HEK293 (cell line): ENCODE measurements at regions not wholly inside any gene's neighbourhood (a gene's known extent, or its start where the extent isn't known, plus 50 kb on each side); places are given as distances from the start of the nearest gene placed in this dataset.

Source experiments
- CTCF ChIA-PET: fragments of 350-600 bp; formaldehyde crosslinking; extraction: SDS; loops from one replicate; lab custom pipeline; 2021; ENCODE audit warnings: antibody characterized with exemption; lab: Yijun Ruan, JAX
- POLR2A ChIA-PET: fragments of 300-600 bp; formaldehyde crosslinking; extraction: SDS; loops from one replicate; lab custom pipeline; 2020; ENCODE audit warnings: antibody characterized with exemption, inconsistent platforms; lab: Yijun Ruan, JAX
- H3K27ac ChIP-seq: fragments of 200-500 bp; sonication (Bioruptor generic); 2 replicates; pipeline ENCODE4 v1.5.1; 2014; ENCODE audit warnings: low read depth, low read length, control low read depth, inconsistent platforms; ENCODE audit errors: extremely low read depth
- H3K36me3 ChIP-seq, 2 experiments: fragments of 200-500 bp in 1 of 2; sonication (Bioruptor generic) in 1 of 2; 1 replicate in 1 of 2; 2 replicates in 1 of 2; pipeline ENCODE4 v1.5.1; 2014 to 2017; ENCODE audit warnings: inconsistent platforms in 2 of 2, low read length in 2 of 2; ENCODE audit not compliant: control insufficient read depth in 2 of 2, insufficient read depth in 1 of 2
- H3K4me1 ChIP-seq: fragments of 200-500 bp; sonication (Bioruptor generic); 2 replicates; pipeline ENCODE4 v1.5.1; 2014; ENCODE audit warnings: mild to moderate bottlenecking, low read length, inconsistent platforms; ENCODE audit not compliant: control insufficient read depth, insufficient read depth
- H3K4me3 ChIP-seq: 2 replicates; pipeline ENCODE4 v1.5.1; 2011; ENCODE audit warnings: low read depth, mild to moderate bottlenecking, control low read depth, low read length, moderate library complexity
- H3K9me3 ChIP-seq: fragments of 200-500 bp; sonication (Bioruptor generic); 2 replicates; pipeline ENCODE4 v1.5.1; 2014; ENCODE audit warnings: low read depth, low read length, inconsistent platforms; ENCODE audit not compliant: control insufficient read depth, insufficient read depth
- KLF10 ChIP-seq: fragments of 450-650 bp; IDR thresholded peaks from 2 replicates; pipeline ENCODE4 v1.5.1; 2018; ENCODE audit warnings: missing biosample characterization, mild to moderate bottlenecking, missing genetic modification characterization
- ZBTB8A ChIP-seq: fragments of 450-650 bp; formaldehyde crosslinking; IDR thresholded peaks from 2 replicates; pipeline ENCODE4 v1.5.1; 2016; ENCODE audit warnings: missing biosample characterization, missing genetic modification characterization
- ZFP37 ChIP-seq: fragments of 450-650 bp; formaldehyde crosslinking; IDR thresholded peaks from 2 replicates; pipeline ENCODE4 v1.5.1; 2016; ENCODE audit warnings: missing biosample characterization, missing genetic modification characterization
- ZNF10 ChIP-seq: fragments of 450-650 bp; formaldehyde crosslinking; IDR thresholded peaks from 2 replicates; pipeline ENCODE4 v1.5.1; 2017; ENCODE audit warnings: missing biosample characterization, missing genetic modification characterization
- ZNF174 ChIP-seq: fragments of 450-650 bp; formaldehyde crosslinking; IDR thresholded peaks from 2 replicates; pipeline ENCODE4 v1.5.0; 2017; ENCODE audit warnings: missing biosample characterization, mild to moderate bottlenecking, missing genetic modification characterization
- ZNF175 ChIP-seq: fragments of 450-650 bp; formaldehyde crosslinking; IDR thresholded peaks from 2 replicates; pipeline ENCODE4 v1.5.1; 2016; ENCODE audit warnings: missing biosample characterization, missing genetic modification characterization
- ZNF184 ChIP-seq: fragments of 450-650 bp; IDR thresholded peaks from 2 replicates; pipeline ENCODE4 v1.5.1; 2018; ENCODE audit warnings: missing biosample characterization, mild to moderate bottlenecking, missing genetic modification characterization
- ZNF266 ChIP-seq: fragments of 450-650 bp; formaldehyde crosslinking; IDR thresholded peaks from 2 replicates; pipeline ENCODE4 v1.5.1; 2016; ENCODE audit warnings: missing biosample characterization, missing genetic modification characterization, low read depth
- ZNF292 ChIP-seq: fragments of 450-650 bp; formaldehyde crosslinking; IDR thresholded peaks from 2 replicates; pipeline ENCODE4 v1.5.1; 2016; ENCODE audit warnings: low read depth, missing biosample characterization, missing genetic modification characterization, borderline replicate concordance
- ZNF37A ChIP-seq: fragments of 450-650 bp; IDR thresholded peaks from 2 replicates; pipeline ENCODE4 v1.5.1; 2018; ENCODE audit warnings: missing biosample characterization, missing genetic modification characterization
- ZNF555 ChIP-seq: fragments of 450-650 bp; formaldehyde crosslinking; conservative IDR thresholded peaks from 2 replicates; pipeline ENCODE4 v1.5.1; 2017; ENCODE audit warnings: missing biosample characterization, mild to moderate bottlenecking, missing genetic modification characterization, inconsistent platforms
- ZNF558 ChIP-seq: fragments of 450-650 bp; formaldehyde crosslinking; IDR thresholded peaks from 2 replicates; pipeline ENCODE4 v1.5.1; 2016; ENCODE audit warnings: missing biosample characterization, missing genetic modification characterization
- ZNF658 ChIP-seq: fragments of 450-650 bp; formaldehyde crosslinking; IDR thresholded peaks from 2 replicates; pipeline ENCODE4; 2016; ENCODE audit warnings: missing biosample characterization, missing genetic modification characterization
- ZNF776 ChIP-seq: fragments of 450-650 bp; formaldehyde crosslinking; IDR thresholded peaks from 2 replicates; pipeline ENCODE4 v1.5.0; 2017; ENCODE audit warnings: missing biosample characterization, missing genetic modification characterization, borderline replicate concordance
- ZNF777 ChIP-seq: fragments of 450-650 bp; formaldehyde crosslinking; IDR thresholded peaks from 2 replicates; pipeline ENCODE4 v1.5.1; 2017; ENCODE audit warnings: missing biosample characterization, missing genetic modification characterization, borderline replicate concordance
- ZXDB ChIP-seq: fragments of 450-650 bp; formaldehyde crosslinking; IDR thresholded peaks from 2 replicates; pipeline ENCODE4 v1.5.1; 2016; ENCODE audit warnings: missing biosample characterization, missing genetic modification characterization
- TF ChIP-seq, protein P1 (sequence below): fragments of 450-650 bp; formaldehyde crosslinking; IDR thresholded peaks from 2 replicates; pipeline ENCODE4 v1.5.1; 2016; ENCODE audit warnings: missing biosample characterization, missing genetic modification characterization
- TF ChIP-seq, protein P2 (sequence below): fragments of 450-650 bp; formaldehyde crosslinking; IDR thresholded peaks from 2 replicates; pipeline ENCODE4 v1.5.1; 2016; ENCODE audit warnings: missing biosample characterization, missing genetic modification characterization
- TF ChIP-seq, protein P3 (sequence below): fragments of 450-650 bp; formaldehyde crosslinking; IDR thresholded peaks from 2 replicates; pipeline ENCODE4 v1.5.1; 2016; ENCODE audit warnings: missing biosample characterization, missing genetic modification characterization

- TF ChIP-seq ZNF174 (tag by site-specific recombination) (no peak), ZNF776 (no peak), ZNF184 (tag by site-specific recombination) (no peak)
These were observed 150.4 kb upstream of the CCN2 start (continued) for GRCh38 chr6:132101535-132101934.

DNA sequence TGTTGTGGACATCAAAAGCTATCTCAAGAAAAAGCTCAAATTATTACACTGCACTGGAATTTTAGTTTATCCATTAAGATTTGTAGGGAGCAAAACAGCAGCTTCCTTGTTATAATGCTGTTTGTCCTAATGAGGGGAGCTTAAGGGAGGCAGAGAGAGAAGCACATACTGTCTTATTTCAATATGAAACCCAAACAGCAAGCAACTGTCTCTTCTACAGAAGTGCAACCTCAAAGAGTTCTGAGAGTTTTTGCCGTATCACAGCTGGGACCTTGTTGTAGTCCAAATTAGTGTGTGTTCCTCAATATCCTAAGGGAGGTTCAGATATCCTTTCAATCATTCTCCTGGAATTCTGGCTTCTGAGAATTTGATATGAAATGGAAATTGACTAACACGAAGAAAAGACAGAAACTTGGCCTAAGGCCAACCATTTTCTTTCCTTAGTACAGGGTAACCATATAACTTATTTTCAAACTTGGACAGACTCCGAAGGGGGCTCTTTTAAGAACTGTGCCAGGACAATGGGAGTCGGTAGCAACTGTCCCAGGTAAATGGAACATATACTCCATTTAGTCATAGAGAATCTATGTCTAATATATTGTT is 149.3 kb upstream of the CCN2 start:
- Histone ChIP-seq H3K4me1 (no peaks in the 10 kb centered on the region), H3K4me3 (no peak overlapping the region), H3K27ac (no peak overlapping the region), H3K9me3 (no peaks in the 10 kb centered on the region; the same call in 1 of the 2 replicates), H3K36me3 (no peaks in the 10 kb centered on the region)
- ChIA-PET CTCF (interaction anchor here (1.0 to 1.4 kb wide), 2 partner anchors 160 to 177 kb away, joined by 3 to 6 read pairs; no protein-coding TSS in a partner anchor), POLR2A (interaction anchor here (1.5 kb wide), 1 partner anchor 149 kb away, joined by 4 read pairs; the partner anchor contains the start of gene CCN2)
- TF ChIP-seq ZNF10 (tag by site-specific recombination) (no peak), ZNF292 (tag by site-specific recombination) (no peak), KLF10 (tag by site-specific recombination) (no peak), ZNF555 (tag by site-specific recombination) (no peak), ZBTB8A (tag by site-specific recombination) (no peak), ZNF558 (tag by site-specific recombination) (no peak), ZXDB (no peak)
- TF ChIP-seq, protein P1, sequence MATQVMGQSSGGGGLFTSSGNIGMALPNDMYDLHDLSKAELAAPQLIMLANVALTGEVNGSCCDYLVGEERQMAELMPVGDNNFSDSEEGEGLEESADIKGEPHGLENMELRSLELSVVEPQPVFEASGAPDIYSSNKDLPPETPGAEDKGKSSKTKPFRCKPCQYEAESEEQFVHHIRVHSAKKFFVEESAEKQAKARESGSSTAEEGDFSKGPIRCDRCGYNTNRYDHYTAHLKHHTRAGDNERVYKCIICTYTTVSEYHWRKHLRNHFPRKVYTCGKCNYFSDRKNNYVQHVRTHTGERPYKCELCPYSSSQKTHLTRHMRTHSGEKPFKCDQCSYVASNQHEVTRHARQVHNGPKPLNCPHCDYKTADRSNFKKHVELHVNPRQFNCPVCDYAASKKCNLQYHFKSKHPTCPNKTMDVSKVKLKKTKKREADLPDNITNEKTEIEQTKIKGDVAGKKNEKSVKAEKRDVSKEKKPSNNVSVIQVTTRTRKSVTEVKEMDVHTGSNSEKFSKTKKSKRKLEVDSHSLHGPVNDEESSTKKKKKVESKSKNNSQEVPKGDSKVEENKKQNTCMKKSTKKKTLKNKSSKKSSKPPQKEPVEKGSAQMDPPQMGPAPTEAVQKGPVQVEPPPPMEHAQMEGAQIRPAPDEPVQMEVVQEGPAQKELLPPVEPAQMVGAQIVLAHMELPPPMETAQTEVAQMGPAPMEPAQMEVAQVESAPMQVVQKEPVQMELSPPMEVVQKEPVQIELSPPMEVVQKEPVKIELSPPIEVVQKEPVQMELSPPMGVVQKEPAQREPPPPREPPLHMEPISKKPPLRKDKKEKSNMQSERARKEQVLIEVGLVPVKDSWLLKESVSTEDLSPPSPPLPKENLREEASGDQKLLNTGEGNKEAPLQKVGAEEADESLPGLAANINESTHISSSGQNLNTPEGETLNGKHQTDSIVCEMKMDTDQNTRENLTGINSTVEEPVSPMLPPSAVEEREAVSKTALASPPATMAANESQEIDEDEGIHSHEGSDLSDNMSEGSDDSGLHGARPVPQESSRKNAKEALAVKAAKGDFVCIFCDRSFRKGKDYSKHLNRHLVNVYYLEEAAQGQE (tag by site-specific recombination): no peak
- TF ChIP-seq, protein P2, sequence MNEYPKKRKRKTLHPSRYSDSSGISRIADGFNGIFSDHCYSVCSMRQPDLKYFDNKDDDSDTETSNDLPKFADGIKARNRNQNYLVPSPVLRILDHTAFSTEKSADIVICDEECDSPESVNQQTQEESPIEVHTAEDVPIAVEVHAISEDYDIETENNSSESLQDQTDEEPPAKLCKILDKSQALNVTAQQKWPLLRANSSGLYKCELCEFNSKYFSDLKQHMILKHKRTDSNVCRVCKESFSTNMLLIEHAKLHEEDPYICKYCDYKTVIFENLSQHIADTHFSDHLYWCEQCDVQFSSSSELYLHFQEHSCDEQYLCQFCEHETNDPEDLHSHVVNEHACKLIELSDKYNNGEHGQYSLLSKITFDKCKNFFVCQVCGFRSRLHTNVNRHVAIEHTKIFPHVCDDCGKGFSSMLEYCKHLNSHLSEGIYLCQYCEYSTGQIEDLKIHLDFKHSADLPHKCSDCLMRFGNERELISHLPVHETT (tag by site-specific recombination): no peak

DNA sequence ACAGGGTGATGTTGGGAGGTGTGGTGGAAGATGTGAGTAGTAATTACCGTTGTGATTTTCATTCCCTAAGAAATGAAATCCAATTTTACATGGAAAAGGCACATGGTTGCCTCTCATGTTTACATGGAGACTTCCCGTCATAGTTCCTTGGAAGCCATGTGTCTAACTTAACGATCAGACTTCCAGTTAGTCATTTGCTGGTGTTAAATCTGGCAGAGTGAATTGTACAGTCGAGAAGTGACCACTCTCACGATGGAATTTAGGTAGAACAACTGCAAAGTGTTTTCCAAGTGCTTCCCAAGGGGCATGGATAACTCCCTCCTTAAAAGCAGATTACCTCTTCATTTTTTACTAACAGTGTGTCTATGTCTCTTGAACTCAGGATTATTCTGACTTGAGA is 145.8 kb upstream of the CCN2 start:
- Histone ChIP-seq H3K27ac (no peak overlapping the region), H3K36me3 (no peaks in the 10 kb centered on the region), H3K4me1 (no peaks in the 10 kb centered on the region)
- ChIA-PET POLR2A (no interaction called here), CTCF (no interaction called here)
- TF ChIP-seq ZNF292 (tag by site-specific recombination) (no peak), ZNF266 (tag by site-specific recombination) (no peak), ZFP37 (tag by site-specific recombination) (no peak)
- TF ChIP-seq, all 188 proteins: peak for 0
- Histone ChIP-seq H3K9me3 (peaks cover 2% of the 10 kb centered on the region; the same call in 1 of the 2 replicates), H3K4me3 (no peak overlapping the region)

GRCh38 chr6:132096245-132096644 is 145.1 kb upstream of the CCN2 start:
- ChIA-PET POLR2A (no interaction called here), CTCF (no interaction called here)
- TF ChIP-seq ZNF658: no peak
- TF ChIP-seq ZNF777: no peak
- no peak for TF ChIP-seq ZNF37A (tag by site-specific recombination)
- TF ChIP-seq, protein P3, sequence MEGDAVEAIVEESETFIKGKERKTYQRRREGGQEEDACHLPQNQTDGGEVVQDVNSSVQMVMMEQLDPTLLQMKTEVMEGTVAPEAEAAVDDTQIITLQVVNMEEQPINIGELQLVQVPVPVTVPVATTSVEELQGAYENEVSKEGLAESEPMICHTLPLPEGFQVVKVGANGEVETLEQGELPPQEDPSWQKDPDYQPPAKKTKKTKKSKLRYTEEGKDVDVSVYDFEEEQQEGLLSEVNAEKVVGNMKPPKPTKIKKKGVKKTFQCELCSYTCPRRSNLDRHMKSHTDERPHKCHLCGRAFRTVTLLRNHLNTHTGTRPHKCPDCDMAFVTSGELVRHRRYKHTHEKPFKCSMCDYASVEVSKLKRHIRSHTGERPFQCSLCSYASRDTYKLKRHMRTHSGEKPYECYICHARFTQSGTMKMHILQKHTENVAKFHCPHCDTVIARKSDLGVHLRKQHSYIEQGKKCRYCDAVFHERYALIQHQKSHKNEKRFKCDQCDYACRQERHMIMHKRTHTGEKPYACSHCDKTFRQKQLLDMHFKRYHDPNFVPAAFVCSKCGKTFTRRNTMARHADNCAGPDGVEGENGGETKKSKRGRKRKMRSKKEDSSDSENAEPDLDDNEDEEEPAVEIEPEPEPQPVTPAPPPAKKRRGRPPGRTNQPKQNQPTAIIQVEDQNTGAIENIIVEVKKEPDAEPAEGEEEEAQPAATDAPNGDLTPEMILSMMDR (tag by site-specific recombination): no peak
- TF ChIP-seq ZNF175 (tag by site-specific recombination): no peak
- Histone ChIP-seq H3K36me3 (no peaks in the 10 kb centered on the region), H3K27ac (no peak overlapping the region), H3K4me3 (no peak overlapping the region), H3K4me1 (no peaks in the 10 kb centered on the region), H3K9me3 (peaks cover 2% of the 10 kb centered on the region; the same call in 1 of the 2 replicates)
